Loucy (cell line): ENCODE measurements at regions not wholly inside any gene's neighbourhood (a gene's known extent, or its start where the extent isn't known, plus 50 kb on each side); places are given as distances from the start of the nearest gene placed in this dataset.

Source experiments
- CTCF ChIP-seq: fragments of 200-600 bp; sonication (generic); conservative IDR thresholded peaks from 2 replicates; pipeline ENCODE4 v1.5.1; 2014; ENCODE audit warnings: mild to moderate bottlenecking, antibody characterized with exemption, low read length
- EZH2phosphoT487 ChIP-seq: fragments of 200-600 bp; IDR thresholded peaks from 2 replicates; pipeline ENCODE4 v1.6.1; 2018; ENCODE audit warnings: antibody characterized with exemption, mild to moderate bottlenecking, moderate library complexity, borderline replicate concordance

DNA sequence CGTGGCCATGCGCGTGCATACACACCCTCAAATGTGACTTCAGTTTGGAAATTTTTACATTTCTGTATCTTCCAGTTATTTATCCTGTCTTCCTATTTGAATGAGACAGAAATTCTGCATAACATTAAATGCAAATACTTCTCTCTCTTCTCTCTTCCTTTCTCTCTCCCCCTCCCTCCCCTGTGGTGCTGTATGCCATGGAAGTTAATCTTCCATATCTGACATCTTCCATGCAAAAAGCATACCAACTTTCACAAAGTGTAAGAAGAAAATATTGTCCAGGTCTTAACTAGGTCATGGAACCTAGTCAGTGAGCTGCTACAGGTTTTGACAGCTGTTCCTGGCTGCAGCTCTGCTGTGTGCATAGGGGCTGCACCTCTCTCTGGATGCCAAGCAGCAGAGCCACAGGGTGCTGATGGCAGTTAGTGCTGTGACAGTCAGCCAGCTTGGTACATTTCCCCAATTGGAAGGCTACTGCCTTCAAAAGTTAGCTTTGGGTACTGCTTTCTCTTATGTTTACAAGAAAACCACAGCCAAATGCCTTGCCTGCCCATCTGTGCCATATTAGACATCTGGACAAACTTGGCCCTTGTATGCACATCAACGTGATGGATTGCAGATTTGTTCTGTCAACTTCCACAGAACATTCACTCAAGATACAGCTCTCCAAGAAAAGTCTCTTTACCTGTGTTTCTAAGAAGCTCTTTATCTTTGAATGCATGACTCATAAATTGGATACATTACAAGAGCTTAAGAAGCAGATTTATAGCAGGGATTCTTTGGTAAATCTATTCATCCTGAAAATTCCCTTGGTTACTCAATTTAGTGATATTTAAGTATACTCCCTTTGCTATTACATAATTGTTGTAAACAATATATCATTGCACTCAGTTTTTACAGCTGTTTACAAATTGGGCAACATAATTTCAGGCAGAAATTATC lies 623.8 kb downstream of the EPHA5 start:
- TF ChIP-seq CTCF (no peak), EZH2phosphoT487 (no peak)
